ENCODE measurements at regions not wholly inside any gene's neighbourhood (a gene's known extent, or its start where the extent isn't known, plus 50 kb on each side); places are given as distances from the start of the nearest gene placed in this dataset.

DNA sequence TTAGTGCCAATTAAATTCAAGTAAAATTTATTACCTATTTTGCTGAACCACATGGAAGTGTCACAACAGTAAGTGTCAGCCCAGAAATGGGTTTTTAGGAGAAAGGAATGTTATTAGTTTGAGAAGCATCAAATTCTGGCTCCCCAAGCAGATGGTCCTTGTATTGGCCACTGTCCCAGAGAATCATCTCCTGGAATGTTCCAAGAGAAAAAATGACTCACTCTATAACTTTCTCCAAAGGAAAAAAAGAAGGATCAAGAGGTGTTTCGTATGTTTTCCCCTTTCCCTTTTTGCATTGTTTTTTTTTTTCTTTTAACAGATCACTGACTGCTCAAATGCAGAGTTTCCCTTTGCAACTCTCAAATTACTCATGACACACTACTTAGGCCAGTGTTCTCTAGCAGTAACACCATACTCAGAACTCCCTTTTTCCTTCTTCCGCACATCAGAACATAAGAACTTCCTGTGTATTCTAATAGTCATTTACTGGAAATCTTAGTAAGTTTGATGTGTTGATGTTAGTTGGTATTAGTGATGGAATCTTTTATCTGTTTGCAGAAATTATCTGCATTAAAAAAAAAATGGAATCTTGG, 390.3 kb downstream of the GPD2 start:
- ChIA-PET POLR2A (no interaction called here), CTCF (no interaction called here)
- intact Hi-C loops (cut with micrococcal nuclease; ENCODE audit: unreplicated experiment) (no loop called here), in situ Hi-C loops (cut with HindIII; ENCODE audit: low pct_unique_long_range_greater_than_20kb, low sequenced_read_pairs) (no loop called here)
- H3K4me1 ChIP-seq (ENCODE audit: control insufficient read depth, insufficient read depth, low read length) = no peaks in the 10 kb centered on the region
- H3K27me3 ChIP-seq (ENCODE audit: control insufficient read depth, insufficient read depth, low read length) = no peaks in the 10 kb centered on the region
- no peak for TF ChIP-seq TCF7L2 (IDR thresholded peaks at IDR 0.05; ENCODE audit: low read depth, low read length)
- TF ChIP-seq SIN3A (IDR thresholded peaks at IDR 0.05; ENCODE audit: borderline replicate concordance, insufficient read depth, low read depth, low read length) = no peak
- TF ChIP-seq CTCF (IDR thresholded peaks at IDR 0.05) = no peak
- TF ChIP-seq POLR2AphosphoS5 (IDR thresholded peaks at IDR 0.05; ENCODE audit: low read depth, low read length) = no peak
- no peak for TF ChIP-seq REST (IDR thresholded peaks at IDR 0.05; ENCODE audit: insufficient read depth in 1 of 2, low read depth in 2 of 2, low read length in 1 of 2)
- DNase-seq (ENCODE audit: low read depth, low spot score) (no peak), ATAC-seq (no peak)
- H3K4me3 ChIP-seq (ENCODE audit: low read depth in 2 of 2, low read length in 2 of 2) = no peak overlapping the region
- H3K9me3 ChIP-seq (ENCODE audit: control insufficient read depth, insufficient read depth, low read depth, low read length) = no peaks in the 10 kb centered on the region
- BruUV-seq (replicated peaks) = no TSS peak
- no peaks in the 10 kb centered on the region for H3K36me3 ChIP-seq (ENCODE audit: control insufficient read depth, insufficient read depth, low read length)
- no peak overlapping the region for H3K27ac ChIP-seq (ENCODE audit: low read length)

DNA sequence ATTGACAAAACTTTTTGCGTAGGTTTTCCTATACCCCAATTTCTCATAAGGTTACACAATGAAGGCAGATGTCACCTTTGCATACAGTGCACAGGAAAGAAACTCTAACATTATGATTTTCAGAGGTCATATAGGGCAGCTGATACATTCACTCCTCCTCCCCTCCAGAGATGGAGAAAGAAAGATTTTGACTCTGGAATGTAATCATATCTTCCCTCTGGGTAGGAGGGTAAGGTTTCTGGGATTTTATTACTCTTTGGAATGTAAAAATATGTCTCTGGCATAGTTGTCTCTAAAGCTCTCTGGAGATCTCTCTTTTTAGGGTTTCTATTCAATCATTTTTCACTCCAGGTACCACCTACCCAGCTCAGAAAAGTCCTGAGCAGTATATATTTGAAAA, 398.3 kb downstream of the GPD2 start:
- Histone ChIP-seq H3K36me3 (ENCODE audit: control insufficient read depth, insufficient read depth, low read length) (no peaks in the 10 kb centered on the region), H3K4me1 (ENCODE audit: control insufficient read depth, insufficient read depth, low read length) (no peaks in the 10 kb centered on the region), H3K4me3 (ENCODE audit: low read depth in 2 of 2, low read length in 2 of 2) (no peak overlapping the region), H3K9me3 (ENCODE audit: control insufficient read depth, insufficient read depth, low read depth, low read length) (no peaks in the 10 kb centered on the region), H3K27me3 (ENCODE audit: control insufficient read depth, insufficient read depth, low read length) (no peaks in the 10 kb centered on the region), H3K27ac (ENCODE audit: low read length) (no peak overlapping the region)
- DNase-seq (ENCODE audit: low read depth, low spot score) (no peak), ATAC-seq (no peak)
- in situ Hi-C loops (cut with HindIII; ENCODE audit: low pct_unique_long_range_greater_than_20kb, low sequenced_read_pairs) = no loop called here
- TF ChIP-seq REST (IDR thresholded peaks at IDR 0.05; ENCODE audit: insufficient read depth in 1 of 2, low read depth in 2 of 2, low read length in 1 of 2) (no peak), TCF7L2 (IDR thresholded peaks at IDR 0.05; ENCODE audit: low read depth, low read length) (no peak), CTCF (IDR thresholded peaks at IDR 0.05) (no peak), POLR2AphosphoS5 (IDR thresholded peaks at IDR 0.05; ENCODE audit: low read depth, low read length) (no peak), SIN3A (IDR thresholded peaks at IDR 0.05; ENCODE audit: borderline replicate concordance, insufficient read depth, low read depth, low read length) (no peak)
- no TSS peak for BruUV-seq (replicated peaks)
- ChIA-PET POLR2A (no interaction called here), CTCF (no interaction called here)
- intact Hi-C loops (cut with micrococcal nuclease; ENCODE audit: unreplicated experiment) = no loop called here
